HCT116 (cell line): ENCODE measurements at regions not wholly inside any gene's neighbourhood (a gene's known extent, or its start where the extent isn't known, plus 50 kb on each side); places are given as distances from the start of the nearest gene placed in this dataset.

ENCODE experiments used
- ATAC-seq: fragments of 200-7000 bp; cut with Tn5 transposase; 2 replicates; pipeline ENCODE4 v1.9.1; 2020; ENCODE audit warnings: mild to moderate bottlenecking, moderate library complexity
- BruUV-seq: library from RNA; stranded (reverse); fragments of 400-500 nt; replicated peaks from 2 replicates; lab custom pipeline; 2021; lab: Mats Ljungman, UMichigan
- CTCF ChIA-PET: fragments of 300-600 bp; sonication (Branson Sonifier 250); formaldehyde crosslinking; loops from one replicate; lab custom pipeline; 2021; ENCODE audit warnings: antibody characterized with exemption; lab: Charles Lee
- POLR2A ChIA-PET: fragments of 300-600, 350-600 bp; sonication (Branson Sonifier 250); formaldehyde crosslinking; loops from one replicate; lab custom pipeline; 2021; ENCODE audit warnings: antibody characterized with exemption; lab: Charles Lee
- RAD21 ChIA-PET, 2 experiments: fragments of 300-600 bp; sonication (Branson Sonifier 250); formaldehyde crosslinking; loops; one replicate each; lab custom pipeline; 2023; ENCODE audit warnings: low total read pairs in 2 of 2; ENCODE audit not compliant: uncharacterized antibody in 2 of 2, unreplicated experiment in 2 of 2, low non-redundant PET in 1 of 2; lab: Charles Lee
- DNase-seq: peaks from one replicate; pipeline ENCODE4 v3.0.0-alpha.2; 2010; ENCODE audit warnings: low read depth, low spot score
- H2AFZ ChIP-seq: fragments of 200-600 bp; shearing (Covaris generic), sonication (generic); 2 replicates; pipeline ENCODE4 v1.6.1; 2017; ENCODE audit warnings: low read depth, mixed run types, mixed read lengths, antibody characterized with exemption, low read length; ENCODE audit not compliant: poor library complexity, severe bottlenecking
- H3K27ac ChIP-seq: 2 replicates; pipeline ENCODE4 v1.5.1; 2012; ENCODE audit warnings: low read depth, low read length
- H3K27me3 ChIP-seq: fragments of 200-600 bp; sonication (generic); 2 replicates; pipeline ENCODE4 v1.6.1; 2016; ENCODE audit warnings: mixed run types, low read length, mixed read lengths; ENCODE audit not compliant: insufficient read depth
- H3K36me3 ChIP-seq, 2 experiments: fragments of 200-500 bp in 1 of 2; fragments of 200-600 bp in 1 of 2; sonication (Bioruptor generic) in 1 of 2; sonication (generic) in 1 of 2; 2 replicates each; pipeline versions ENCODE4 v1.5.1 to v1.6.1; 2014 to 2016; ENCODE audit warnings: low read length in 2 of 2, inconsistent platforms in 1 of 2, mixed read lengths in 1 of 2, mixed run types in 1 of 2; ENCODE audit not compliant: insufficient read depth in 2 of 2, control insufficient read depth in 1 of 2
- H3K4me1 ChIP-seq, 2 experiments: fragments of 200-600 bp in 1 of 2; sonication (generic) in 1 of 2; 2 replicates each; pipeline versions ENCODE4 v1.5.1 to v1.6.1; 2012 to 2017; ENCODE audit warnings: low read length in 2 of 2, inconsistent platforms in 1 of 2, mild to moderate bottlenecking in 1 of 2, mixed read lengths in 1 of 2, mixed run types in 1 of 2, moderate library complexity in 1 of 2; ENCODE audit not compliant: insufficient read depth in 2 of 2, control insufficient read depth in 1 of 2
- H3K4me2 ChIP-seq: fragments of 200-600 bp; sonication (generic); 2 replicates; pipeline ENCODE4 v1.6.1; 2017; ENCODE audit warnings: mixed run types, low read length, mixed read lengths
- H3K4me3 ChIP-seq, 2 experiments: fragments of 200-600 bp in 1 of 2; sonication (generic) in 1 of 2; replicated peaks in 1 of 2; 2 replicates each; pipeline ENCODE4 v1.5.1; 2011 to 2016; ENCODE audit warnings: low read length in 2 of 2, control low read depth in 1 of 2, low read depth in 1 of 2, mild to moderate bottlenecking in 1 of 2, mixed read lengths in 1 of 2, mixed run types in 1 of 2
- H3K79me2 ChIP-seq: fragments of 200-600 bp; sonication (generic); 2 replicates; pipeline ENCODE4 v1.6.1; 2017; ENCODE audit warnings: mild to moderate bottlenecking, mixed run types, low read length, moderate library complexity, mixed read lengths; ENCODE audit not compliant: insufficient read depth
- H3K9ac ChIP-seq: fragments of 200-600 bp; sonication (generic); 2 replicates; pipeline ENCODE4 v1.6.1; 2016; ENCODE audit warnings: low read length, mixed read lengths
- H3K9me2 ChIP-seq: fragments of 200-600 bp; sonication (generic), shearing (Covaris generic); 2 replicates; pipeline ENCODE4 v1.6.1; 2017; ENCODE audit warnings: mixed run types, mild to moderate bottlenecking, moderate library complexity; ENCODE audit not compliant: insufficient read depth
- H3K9me3 ChIP-seq, 2 experiments: fragments of 200-500 bp in 1 of 2; fragments of 200-600 bp in 1 of 2; sonication (Bioruptor generic) in 1 of 2; sonication (generic) in 1 of 2; 2 replicates each; pipeline ENCODE4 v1.6.1; 2014 to 2017; ENCODE audit warnings: low read length in 2 of 2, mixed read lengths in 2 of 2, inconsistent platforms in 1 of 2, low read depth in 1 of 2, mild to moderate bottlenecking in 1 of 2, mixed run types in 1 of 2, moderate library complexity in 1 of 2; ENCODE audit not compliant: control insufficient read depth in 1 of 2, insufficient read depth in 1 of 2
- H4K20me1 ChIP-seq: fragments of 200-600 bp; sonication (generic), shearing (Covaris generic); 2 replicates; pipeline ENCODE4 v1.6.1; 2017; ENCODE audit warnings: mixed run types, mild to moderate bottlenecking, moderate library complexity; ENCODE audit not compliant: insufficient read depth
- EZH2phosphoT487 ChIP-seq: fragments of 200-600 bp; IDR thresholded peaks from 2 replicates; pipeline ENCODE4 v1.6.1; 2018; ENCODE audit warnings: antibody characterized with exemption, borderline replicate concordance
- REST ChIP-seq: IDR thresholded peaks from 2 replicates; pipeline ENCODE4 v1.6.1; 2012; ENCODE audit warnings: low read depth
- YY1 ChIP-seq: IDR thresholded peaks from 2 replicates; pipeline ENCODE4 v1.6.1; 2011; ENCODE audit warnings: low read length, low read depth, moderate library complexity, mild to moderate bottlenecking; ENCODE audit not compliant: insufficient replicate concordance; ENCODE audit errors: extremely low read depth
- intact Hi-C: fragments of 100-400 bp; cut with micrococcal nuclease; formaldehyde crosslinking; loops from 2 replicates; pipeline ENCODE4 v1.10.0; 2022
- TF ChIP-seq, protein P1 (sequence below): IDR thresholded peaks from 2 replicates; pipeline ENCODE4 v1.6.1; 2012

DNA sequence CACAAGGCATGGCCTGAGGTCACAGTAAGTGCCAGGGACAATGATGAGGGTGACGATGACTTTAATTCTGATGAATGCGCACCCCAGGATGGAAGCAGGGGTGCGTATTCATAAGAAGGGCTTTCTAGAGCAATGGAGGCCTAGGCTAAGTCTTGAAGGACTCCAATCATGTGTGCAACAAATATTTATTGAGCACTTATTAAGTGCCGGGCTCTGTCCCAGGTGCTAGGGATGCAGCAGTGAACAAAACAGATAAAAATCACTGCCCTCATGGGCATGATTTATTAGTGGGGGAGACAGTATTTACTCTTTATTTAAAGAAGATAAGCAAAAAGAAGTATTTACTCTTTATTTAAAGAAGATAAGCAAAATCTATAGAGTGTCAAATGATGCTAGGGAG lies 198.2 kb upstream of the KCNG1 start:
- ChIA-PET RAD21 (interaction anchor here (0.7 kb wide), 2 partner anchors 85 to 403 kb away, joined by 3 read pairs; no protein-coding TSS in a partner anchor), CTCF (interaction anchor here (1.0 to 2.0 kb wide), 3 partner anchors 14 to 86 kb away, joined by 3 to 6 read pairs (median 5); no protein-coding TSS in a partner anchor)
- DNase-seq = no peak

More for the DNA sequence above, 198.2 kb upstream of the KCNG1 start:
- no peak for ATAC-seq
- Histone ChIP-seq H4K20me1 (no peaks in the 10 kb centered on the region), H3K27ac (no peak overlapping the region), H3K4me1 (peaks cover 3 to 10% of the 10 kb centered on the region in 2 experiments; a peak in 2 of 4 replicates), H3K9ac (no peak overlapping the region), H3K4me3 (no peak overlapping the region), H2AFZ (no peak overlapping the region), H3K27me3 (no peaks in the 10 kb centered on the region; the same call in 1 of the 2 replicates), H3K9me2 (no peaks in the 10 kb centered on the region), H3K9me3 (peaks cover 0 to 7% of the 10 kb centered on the region in 2 experiments; a peak in 1 of 4 replicates), H3K36me3 (no peaks in the 10 kb centered on the region), H3K79me2 (no peaks in the 10 kb centered on the region), H3K4me2 (no peak overlapping the region)
- TF ChIP-seq EZH2phosphoT487 = no peak
- TF ChIP-seq YY1 = no peak
- TF ChIP-seq, protein P1, sequence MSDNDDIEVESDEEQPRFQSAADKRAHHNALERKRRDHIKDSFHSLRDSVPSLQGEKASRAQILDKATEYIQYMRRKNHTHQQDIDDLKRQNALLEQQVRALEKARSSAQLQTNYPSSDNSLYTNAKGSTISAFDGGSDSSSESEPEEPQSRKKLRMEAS = no peak
- peak; percentile 20; the same call in 1 of the 2 replicates for TF ChIP-seq REST
- BruUV-seq = no TSS peak
- POLR2A ChIA-PET = interaction anchor here (0.7 kb wide), 1 partner anchor 68 kb away, joined by 4 read pairs; no protein-coding TSS in a partner anchor
- intact Hi-C loops = no loop called here
